ENCODE measurements at regions not wholly inside any gene's neighbourhood (a gene's known extent, or its start where the extent isn't known, plus 50 kb on each side); places are given as distances from the start of the nearest gene placed in this dataset.
"Not testable (repeated sequence)": the region's sequence is repeated elsewhere in the genome, so short reads cannot be mapped to it uniquely, and the experiment has no call there.

DNA sequence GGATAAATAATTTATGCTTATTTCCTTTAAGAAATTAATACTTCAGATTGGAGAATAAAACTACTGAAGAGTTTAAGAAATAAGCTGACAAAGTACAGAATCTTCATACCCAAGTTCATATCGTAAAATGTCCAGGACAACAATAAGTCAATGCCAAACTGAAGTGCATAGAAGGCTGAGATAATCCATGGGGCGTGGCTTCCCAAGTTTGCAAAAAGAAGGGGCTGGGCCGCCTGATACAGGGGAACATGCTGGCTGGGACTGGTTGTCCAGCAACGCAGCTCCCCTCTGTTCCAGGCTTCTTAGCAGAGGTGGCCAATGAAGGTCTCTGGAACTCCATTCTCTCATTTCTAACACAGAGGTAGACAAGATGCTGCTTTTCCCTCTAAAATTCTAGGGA lies 189.5 kb upstream of the SPOPL start:
- H3K4me3 ChIP-seq (ENCODE audit: control insufficient read depth, low read depth, low read length) = no peak overlapping the region

DNA sequence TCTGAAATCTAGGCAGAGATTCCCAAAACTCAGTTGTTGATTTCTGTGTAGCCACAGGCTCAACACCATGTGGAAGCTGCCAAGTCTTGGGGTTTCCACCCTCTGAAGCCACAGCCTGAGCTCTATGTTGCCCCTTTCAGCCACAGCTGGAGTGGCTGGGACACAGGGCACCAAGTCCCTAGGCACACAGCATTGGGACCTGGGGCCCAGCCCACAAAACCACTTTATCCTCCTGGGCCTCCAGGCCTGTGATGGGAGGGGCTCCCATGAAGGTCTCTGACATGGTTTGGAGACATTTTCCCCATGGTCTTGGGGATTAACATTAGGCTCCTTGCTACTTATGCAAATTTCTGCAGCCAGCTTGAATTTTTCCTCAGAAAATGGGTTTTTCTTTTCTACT lies 186.0 kb upstream of the SPOPL start:
- not testable (repeated sequence) for DNase-seq (ENCODE audit: low read depth); H3K4me3 ChIP-seq (ENCODE audit: control insufficient read depth, low read depth, low read length)

More for the DNA sequence above, 189.5 kb upstream of the SPOPL start:
- no peak for DNase-seq (ENCODE audit: low read depth)
- TF ChIP-seq CTCF (IDR thresholded peaks at IDR 0.05; ENCODE audit: control insufficient read depth, insufficient read depth, low read depth, low read length, missing control alignments) = no peak

DNA sequence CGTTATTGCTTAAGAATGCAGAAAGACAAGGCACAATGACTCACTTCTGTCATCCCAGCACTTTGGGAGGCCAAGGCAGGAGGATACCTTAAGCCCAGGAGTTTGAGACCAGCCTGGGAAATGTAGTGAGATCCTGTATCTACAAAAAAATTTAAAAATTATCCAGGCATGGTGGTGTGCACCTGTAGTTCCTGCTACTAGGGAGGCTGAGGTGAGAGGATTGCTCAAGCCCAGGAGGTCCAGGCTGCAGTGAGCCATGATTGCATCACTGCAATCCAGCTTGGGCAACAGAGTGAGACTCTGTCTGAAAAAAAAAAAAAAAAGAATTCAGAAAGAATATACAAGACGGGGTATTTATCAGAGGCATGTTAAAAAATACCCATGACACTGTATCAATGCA lies 182.0 kb upstream of the SPOPL start:
- no peak overlapping the region for H3K4me3 ChIP-seq (ENCODE audit: control insufficient read depth, low read depth, low read length)
- no peak for TF ChIP-seq CTCF (IDR thresholded peaks at IDR 0.05; ENCODE audit: control insufficient read depth, insufficient read depth, low read depth, low read length, missing control alignments)
- no peak for DNase-seq (ENCODE audit: low read depth)

- no peak overlapping the region for H3K4me3 ChIP-seq (ENCODE audit: control insufficient read depth, low read depth, low read length)
- no peak for TF ChIP-seq CTCF (IDR thresholded peaks at IDR 0.05; ENCODE audit: control insufficient read depth, insufficient read depth, low read depth, low read length, missing control alignments)
- no peak for DNase-seq (ENCODE audit: low read depth)
These were observed 180.1 kb upstream of the SPOPL start for GRCh38 chr2:138321458-138321857.

GRCh38 chr2:138323382-138324067 lies 178.0 kb upstream of the SPOPL start:
- no peak for DNase-seq (ENCODE audit: low read depth)
- no peak overlapping the region for H3K4me3 ChIP-seq (ENCODE audit: control insufficient read depth, low read depth, low read length)
- no peak for TF ChIP-seq CTCF (IDR thresholded peaks at IDR 0.05; ENCODE audit: control insufficient read depth, insufficient read depth, low read depth, low read length, missing control alignments)

- no peak for DNase-seq (ENCODE audit: low read depth)
- H3K4me3 ChIP-seq (ENCODE audit: control insufficient read depth, low read depth, low read length) = no peak overlapping the region
- no peak for TF ChIP-seq CTCF (IDR thresholded peaks at IDR 0.05; ENCODE audit: control insufficient read depth, insufficient read depth, low read depth, low read length, missing control alignments)
These were observed 177.3 kb upstream of the SPOPL start for GRCh38 chr2:138324068-138324771.

- no peak for DNase-seq (ENCODE audit: low read depth)
- TF ChIP-seq CTCF (IDR thresholded peaks at IDR 0.05; ENCODE audit: control insufficient read depth, insufficient read depth, low read depth, low read length, missing control alignments) = no peak
- no peak overlapping the region for H3K4me3 ChIP-seq (ENCODE audit: control insufficient read depth, low read depth, low read length)
These were observed 173.6 kb upstream of the SPOPL start for GRCh38 chr2:138327967-138328366.

Measured in AG09309 (cell line).